ENCODE measurements at regions not wholly inside any gene's neighbourhood (a gene's known extent, or its start where the extent isn't known, plus 50 kb on each side); places are given as distances from the start of the nearest gene placed in this dataset.

- Histone ChIP-seq H3K27ac (no peak overlapping the region), H3K36me3 (no peaks in the 10 kb centered on the region), H3K4me1 (no peaks in the 10 kb centered on the region), H3K9me3 (no peaks in the 10 kb centered on the region), H3K27me3 (no peaks in the 10 kb centered on the region), H3K4me3 (no peak overlapping the region)
- TF ChIP-seq, protein P1, sequence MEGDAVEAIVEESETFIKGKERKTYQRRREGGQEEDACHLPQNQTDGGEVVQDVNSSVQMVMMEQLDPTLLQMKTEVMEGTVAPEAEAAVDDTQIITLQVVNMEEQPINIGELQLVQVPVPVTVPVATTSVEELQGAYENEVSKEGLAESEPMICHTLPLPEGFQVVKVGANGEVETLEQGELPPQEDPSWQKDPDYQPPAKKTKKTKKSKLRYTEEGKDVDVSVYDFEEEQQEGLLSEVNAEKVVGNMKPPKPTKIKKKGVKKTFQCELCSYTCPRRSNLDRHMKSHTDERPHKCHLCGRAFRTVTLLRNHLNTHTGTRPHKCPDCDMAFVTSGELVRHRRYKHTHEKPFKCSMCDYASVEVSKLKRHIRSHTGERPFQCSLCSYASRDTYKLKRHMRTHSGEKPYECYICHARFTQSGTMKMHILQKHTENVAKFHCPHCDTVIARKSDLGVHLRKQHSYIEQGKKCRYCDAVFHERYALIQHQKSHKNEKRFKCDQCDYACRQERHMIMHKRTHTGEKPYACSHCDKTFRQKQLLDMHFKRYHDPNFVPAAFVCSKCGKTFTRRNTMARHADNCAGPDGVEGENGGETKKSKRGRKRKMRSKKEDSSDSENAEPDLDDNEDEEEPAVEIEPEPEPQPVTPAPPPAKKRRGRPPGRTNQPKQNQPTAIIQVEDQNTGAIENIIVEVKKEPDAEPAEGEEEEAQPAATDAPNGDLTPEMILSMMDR (IDR thresholded peaks at IDR 0.05): no peak
- TF ChIP-seq EP300 (IDR thresholded peaks at IDR 0.05) (no peak), POLR2A (IDR thresholded peaks at IDR 0.05) (no peak)
- no peak for DNase-seq (ENCODE audit: low spot score in 2 of 2)
These were observed 330.6 kb upstream of the IMPG1 start for GRCh38 chr6:76403064-76403463.

DNA sequence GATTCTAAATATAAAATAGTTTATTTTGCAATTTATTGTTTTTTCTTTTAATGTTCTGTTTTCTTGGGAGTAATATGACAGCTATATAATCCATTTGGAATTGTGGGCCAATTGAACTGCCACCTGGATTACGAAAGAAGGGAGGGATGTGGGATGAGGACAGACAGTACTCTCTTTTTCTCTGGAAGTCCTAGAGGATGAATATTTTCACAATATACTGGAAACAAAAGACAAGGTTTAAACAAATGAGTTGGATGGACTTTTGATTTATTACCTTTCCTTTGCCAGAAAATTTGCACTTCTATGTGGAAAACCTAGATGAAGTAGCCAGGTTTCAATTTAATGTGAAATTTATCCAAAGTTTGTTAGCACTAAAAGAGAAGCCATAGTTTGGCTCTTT is 325.5 kb upstream of the IMPG1 start:
- Histone ChIP-seq H3K4me3 (no peak overlapping the region), H3K27ac (no peak overlapping the region), H3K36me3 (no peaks in the 10 kb centered on the region), H3K27me3 (no peaks in the 10 kb centered on the region), H3K9me3 (no peaks in the 10 kb centered on the region), H3K4me1 (no peaks in the 10 kb centered on the region)
- TF ChIP-seq POLR2A (IDR thresholded peaks at IDR 0.05): no peak
- TF ChIP-seq, protein P1 (IDR thresholded peaks at IDR 0.05): no peak
- no peak for TF ChIP-seq EP300 (IDR thresholded peaks at IDR 0.05)
- WGBS, 2 donors: 67 to 73% methylated on average over 1 of the region's 1 CpG
- DNase-seq (ENCODE audit: low spot score in 2 of 2): no peak

DNA sequence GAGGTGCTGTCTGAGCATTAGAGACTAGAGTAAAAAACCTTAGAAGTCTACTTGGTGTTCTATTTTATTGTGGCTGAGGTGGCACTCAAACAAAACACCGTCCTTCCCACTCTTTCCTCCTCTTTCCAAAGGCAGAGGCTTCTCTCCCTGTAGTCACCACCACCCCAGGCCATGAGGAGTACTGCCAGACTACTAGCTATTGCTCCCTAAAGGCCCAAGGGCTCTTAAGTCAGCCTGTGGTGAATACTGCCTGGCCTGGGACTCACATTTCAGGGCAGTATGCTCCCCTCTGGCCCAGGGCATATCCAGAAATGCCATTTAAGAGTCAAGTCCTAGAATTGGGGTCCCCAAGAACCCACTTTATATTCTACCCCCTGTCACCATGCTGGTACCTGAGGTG is 309.7 kb upstream of the IMPG1 start:
- TF ChIP-seq, protein P1 (IDR thresholded peaks at IDR 0.05): no peak
- TF ChIP-seq POLR2A (IDR thresholded peaks at IDR 0.05) (no peak), EP300 (IDR thresholded peaks at IDR 0.05) (no peak)
- Histone ChIP-seq H3K4me1 (no peaks in the 10 kb centered on the region), H3K9me3 (peaks cover 0 to 38% (median 1%) of the 10 kb centered on the region in 4 donors), H3K36me3 (no peaks in the 10 kb centered on the region), H3K27me3 (no peaks in the 10 kb centered on the region), H3K4me3 (no peak overlapping the region), H3K27ac (no peak overlapping the region)
- WGBS, 2 donors: 78 to 87% methylated on average over 1 of the region's 1 CpG
- DNase-seq (ENCODE audit: low spot score in 2 of 2): no peak

- WGBS, 2 donors: 53 to 63% methylated on average over 2 of the region's 2 CpGs
- H3K4me3 ChIP-seq: no peak overlapping the region
- TF ChIP-seq POLR2A (IDR thresholded peaks at IDR 0.05) (no peak), EP300 (IDR thresholded peaks at IDR 0.05) (no peak)
- TF ChIP-seq, protein P1 (IDR thresholded peaks at IDR 0.05): no peak
- H3K27ac ChIP-seq: no peak overlapping the region
- no peaks in the 10 kb centered on the region for H3K36me3 ChIP-seq
- DNase-seq (ENCODE audit: low spot score in 2 of 2): no peak
- H3K9me3 ChIP-seq: peaks cover 0 to 44% (median 1%) of the 10 kb centered on the region in 4 donors
- H3K27me3 ChIP-seq: no peaks in the 10 kb centered on the region
- H3K4me1 ChIP-seq: no peaks in the 10 kb centered on the region
These were observed 309.1 kb upstream of the IMPG1 start for GRCh38 chr6:76381612-76382011.

GRCh38 chr6:76351275-76351674 is 278.8 kb upstream of the IMPG1 start:
- H3K4me1 ChIP-seq: no peaks in the 10 kb centered on the region
- DNase-seq (ENCODE audit: low spot score in 2 of 2): no peak
- no peaks in the 10 kb centered on the region for H3K36me3 ChIP-seq
- H3K9me3 ChIP-seq: no peaks in the 10 kb centered on the region
- no peak overlapping the region for H3K4me3 ChIP-seq
- H3K27me3 ChIP-seq: no peaks in the 10 kb centered on the region
- TF ChIP-seq EP300 (IDR thresholded peaks at IDR 0.05) (no peak), POLR2A (IDR thresholded peaks at IDR 0.05) (no peak)
- TF ChIP-seq, protein P1 (IDR thresholded peaks at IDR 0.05): no peak
- no peak overlapping the region for H3K27ac ChIP-seq
